ENCODE measurements at regions not wholly inside any gene's neighbourhood (a gene's known extent, or its start where the extent isn't known, plus 50 kb on each side); places are given as distances from the start of the nearest gene placed in this dataset.

- no peak for DNase-seq
Measured at GRCh38 chr10:130459011-130459410, 322.8 kb downstream of the GLRX3 start.

GRCh38 chr10:130459851-130460490, 323.8 kb downstream of the GLRX3 start:
- no peak for DNase-seq

- DNase-seq = no peak
Measured at GRCh38 chr10:130461631-130462030, 325.4 kb downstream of the GLRX3 start.

GRCh38 chr10:130463104-130463875, 327.1 kb downstream of the GLRX3 start:
- DNase-seq = no peak

GRCh38 chr10:130463876-130464364, 327.7 kb downstream of the GLRX3 start:
- no peak for DNase-seq

- DNase-seq = no peak
Measured at GRCh38 chr10:130464426-130464825, 328.2 kb downstream of the GLRX3 start.

- DNase-seq = no peak
Measured at GRCh38 chr10:130466271-130466997, 330.2 kb downstream of the GLRX3 start.

- no peak for DNase-seq
Measured at GRCh38 chr10:130470286-130470685, 334.1 kb downstream of the GLRX3 start.

GRCh38 chr10:130470973-130471372, 334.8 kb downstream of the GLRX3 start:
- DNase-seq = no peak

- no peak for DNase-seq
Measured at GRCh38 chr10:130471486-130471885, 335.3 kb downstream of the GLRX3 start.

- no peak for DNase-seq
Measured at GRCh38 chr10:130472236-130472635, 336.0 kb downstream of the GLRX3 start.

- no peak for DNase-seq
Measured at GRCh38 chr10:130474591-130474990, 338.4 kb downstream of the GLRX3 start.

GRCh38 chr10:130477360-130477759, 341.2 kb downstream of the GLRX3 start:
- DNase-seq = no peak

GRCh38 chr10:130479146-130479545, 343.0 kb downstream of the GLRX3 start:
- DNase-seq = no peak

GRCh38 chr10:130479926-130480325, 343.7 kb downstream of the GLRX3 start:
- DNase-seq = peak in 1 of 58 donors; percentile 2

- DNase-seq = no peak
Measured at GRCh38 chr10:130480491-130480890, 344.3 kb downstream of the GLRX3 start.

GRCh38 chr10:130481076-130481930, 345.1 kb downstream of the GLRX3 start:
- DNase-seq = peak in 3 of 58 donors; percentile 8 to 12 (median 11)

- DNase-seq = no peak
Measured at GRCh38 chr10:130481936-130482335, 345.7 kb downstream of the GLRX3 start.

- no peak for DNase-seq
Measured at GRCh38 chr10:130483691-130484467, 347.7 kb downstream of the GLRX3 start.

GRCh38 chr10:130484468-130485180, 348.4 kb downstream of the GLRX3 start:
- no peak for DNase-seq
